ENCODE measurements at regions not wholly inside any gene's neighbourhood (a gene's known extent, or its start where the extent isn't known, plus 50 kb on each side); places are given as distances from the start of the nearest gene placed in this dataset.

GRCh38 chr1:24984300-24984699 lies 54.2 kb upstream of the RUNX3 start:
- no peak overlapping the region for H3K27ac ChIP-seq
- TF ChIP-seq ZFX (IDR thresholded peaks at IDR 0.05; ENCODE audit: borderline replicate concordance) (no peak), CTCF (IDR thresholded peaks at IDR 0.05) (no peak)

- H3K27ac ChIP-seq = no peak overlapping the region
- TF ChIP-seq CTCF (IDR thresholded peaks at IDR 0.05) (no peak), ZFX (IDR thresholded peaks at IDR 0.05; ENCODE audit: borderline replicate concordance) (no peak)
Observed at GRCh38 chr1:24983006-24983680, 53.1 kb upstream of the RUNX3 start.

- no peak for TF ChIP-seq CTCF (IDR thresholded peaks at IDR 0.05)
- TF ChIP-seq ZFX (IDR thresholded peaks at IDR 0.05; ENCODE audit: borderline replicate concordance) = no peak
- H3K27ac ChIP-seq = no peak overlapping the region
Observed at GRCh38 chr1:24981631-24982005, 51.5 kb upstream of the RUNX3 start.

GRCh38 chr1:24980836-24981630 lies 51.0 kb upstream of the RUNX3 start:
- H3K27ac ChIP-seq = no peak overlapping the region
- TF ChIP-seq CTCF (IDR thresholded peaks at IDR 0.05) (no peak), ZFX (IDR thresholded peaks at IDR 0.05; ENCODE audit: borderline replicate concordance) (no peak)
